Fibroblast of villous mesenchyme (primary cell): ENCODE measurements at regions not wholly inside any gene's neighbourhood (a gene's known extent, or its start where the extent isn't known, plus 50 kb on each side); places are given as distances from the start of the nearest gene placed in this dataset.

Source experiments
- DNase-seq: peaks from one replicate; pipeline ENCODE4 v3.0.0-alpha.2; 2010; ENCODE audit warnings: low read depth
- H3K4me3 ChIP-seq: 2 replicates; pipeline ENCODE4 v1.5.1; 2011; ENCODE audit warnings: low read depth, mild to moderate bottlenecking, low read length
- TF ChIP-seq, protein P1 (sequence below): IDR thresholded peaks from 2 replicates; pipeline ENCODE4 v1.5.1; 2012; ENCODE audit warnings: low read depth, mild to moderate bottlenecking, low read length; ENCODE audit not compliant: insufficient read depth

DNA sequence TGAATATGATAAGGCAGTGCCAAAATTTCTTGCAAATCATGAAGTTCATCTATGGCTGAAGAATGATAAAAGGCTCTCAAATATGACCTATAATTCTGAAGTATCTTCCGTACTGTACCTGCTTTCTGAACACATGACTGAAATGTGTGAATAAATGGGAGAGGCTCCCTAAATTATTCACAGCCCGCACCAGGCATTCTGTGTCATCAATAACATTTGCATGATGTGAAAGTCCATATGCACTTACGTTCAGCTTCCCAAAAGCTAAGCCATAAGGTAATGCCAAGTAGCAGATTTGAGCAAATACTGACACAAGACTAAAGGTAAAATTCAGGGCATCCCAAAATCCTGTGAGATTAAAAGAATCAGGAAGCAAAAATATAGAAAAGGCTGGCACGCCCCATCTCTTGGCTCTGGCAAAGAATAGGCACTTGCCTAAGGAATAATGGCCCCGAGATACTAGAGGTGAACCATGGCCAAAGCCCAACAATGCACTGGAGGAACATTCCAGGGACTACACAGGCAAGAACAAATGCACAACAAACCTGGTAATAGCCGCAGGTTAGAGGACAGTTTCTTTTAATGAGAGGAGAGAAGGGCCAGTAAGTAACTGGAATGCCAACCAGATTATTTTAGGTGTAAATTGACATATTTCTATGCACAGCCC, 280.5 kb downstream of the IPMK start:
- no peak for DNase-seq
- no peak overlapping the region for H3K4me3 ChIP-seq
- TF ChIP-seq, protein P1, sequence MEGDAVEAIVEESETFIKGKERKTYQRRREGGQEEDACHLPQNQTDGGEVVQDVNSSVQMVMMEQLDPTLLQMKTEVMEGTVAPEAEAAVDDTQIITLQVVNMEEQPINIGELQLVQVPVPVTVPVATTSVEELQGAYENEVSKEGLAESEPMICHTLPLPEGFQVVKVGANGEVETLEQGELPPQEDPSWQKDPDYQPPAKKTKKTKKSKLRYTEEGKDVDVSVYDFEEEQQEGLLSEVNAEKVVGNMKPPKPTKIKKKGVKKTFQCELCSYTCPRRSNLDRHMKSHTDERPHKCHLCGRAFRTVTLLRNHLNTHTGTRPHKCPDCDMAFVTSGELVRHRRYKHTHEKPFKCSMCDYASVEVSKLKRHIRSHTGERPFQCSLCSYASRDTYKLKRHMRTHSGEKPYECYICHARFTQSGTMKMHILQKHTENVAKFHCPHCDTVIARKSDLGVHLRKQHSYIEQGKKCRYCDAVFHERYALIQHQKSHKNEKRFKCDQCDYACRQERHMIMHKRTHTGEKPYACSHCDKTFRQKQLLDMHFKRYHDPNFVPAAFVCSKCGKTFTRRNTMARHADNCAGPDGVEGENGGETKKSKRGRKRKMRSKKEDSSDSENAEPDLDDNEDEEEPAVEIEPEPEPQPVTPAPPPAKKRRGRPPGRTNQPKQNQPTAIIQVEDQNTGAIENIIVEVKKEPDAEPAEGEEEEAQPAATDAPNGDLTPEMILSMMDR = no peak

DNA sequence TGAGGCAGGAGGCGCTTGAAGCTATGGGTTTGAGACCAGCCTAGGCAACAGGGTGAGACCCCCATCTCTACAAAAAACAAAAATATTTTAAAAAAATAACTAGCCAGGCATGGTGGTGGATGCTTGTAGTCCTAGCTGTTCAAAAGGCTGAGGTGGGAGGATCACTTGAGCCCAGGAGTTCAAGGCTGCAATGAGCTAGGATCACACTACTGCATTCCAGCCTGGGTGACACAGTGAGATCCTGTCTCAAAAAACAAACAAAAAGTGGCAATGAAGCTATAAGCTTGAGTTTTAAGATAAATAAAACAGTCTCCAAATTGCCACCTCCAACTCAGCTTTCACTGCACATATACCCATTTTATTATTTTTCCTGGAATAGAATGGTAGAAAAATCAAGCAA, 281.3 kb downstream of the IPMK start:
- TF ChIP-seq, protein P1 = no peak
- H3K4me3 ChIP-seq = no peak overlapping the region
- DNase-seq = no peak

DNA sequence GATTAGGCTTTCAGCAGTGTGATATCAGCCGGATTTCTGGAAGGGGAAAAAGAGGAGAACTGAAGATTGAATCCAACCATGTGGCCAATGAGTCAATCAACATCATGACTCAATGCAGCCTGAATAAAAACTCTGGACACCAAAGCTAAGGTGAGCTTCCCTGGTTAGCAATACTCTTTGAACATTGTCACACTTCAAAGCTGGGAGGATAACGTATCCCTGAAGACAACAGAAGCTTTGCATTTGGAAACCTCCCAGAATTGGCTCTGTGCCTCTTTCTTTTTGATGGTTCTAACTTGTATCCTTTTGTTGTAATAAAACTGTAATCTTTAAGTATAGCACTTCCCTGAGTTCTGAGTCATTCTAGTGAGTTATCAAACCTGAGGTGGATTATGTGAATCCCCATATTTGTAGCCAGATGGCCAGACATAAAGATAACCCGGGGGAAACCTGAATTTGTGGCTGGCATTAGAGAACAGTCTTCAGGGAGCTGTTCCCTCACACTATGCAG, 284.4 kb downstream of the IPMK start:
- DNase-seq = peak; percentile 96
- H3K4me3 ChIP-seq = no peak overlapping the region
- TF ChIP-seq, protein P1 = no peak

DNA sequence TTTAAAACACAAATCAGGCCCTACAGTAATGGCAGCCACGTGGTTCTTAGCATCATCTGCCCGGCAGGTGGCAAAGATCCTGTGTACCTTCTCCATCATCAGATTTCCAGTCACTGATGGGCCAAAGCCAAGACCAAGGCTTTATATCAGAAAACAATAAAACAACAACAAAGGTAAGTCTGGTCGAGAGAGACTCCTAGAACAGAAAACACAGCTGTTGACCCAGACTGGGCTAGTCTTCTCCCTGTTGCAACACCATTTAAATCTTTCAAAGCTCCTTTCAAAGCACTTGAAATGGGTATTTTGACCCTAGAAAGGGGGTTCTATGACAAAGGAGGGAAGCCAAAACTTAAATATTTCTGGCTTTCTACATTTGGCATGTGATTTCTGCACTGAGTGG, 285.6 kb downstream of the IPMK start:
- TF ChIP-seq, protein P1 = no peak
- no peak for DNase-seq
- no peak overlapping the region for H3K4me3 ChIP-seq

DNA sequence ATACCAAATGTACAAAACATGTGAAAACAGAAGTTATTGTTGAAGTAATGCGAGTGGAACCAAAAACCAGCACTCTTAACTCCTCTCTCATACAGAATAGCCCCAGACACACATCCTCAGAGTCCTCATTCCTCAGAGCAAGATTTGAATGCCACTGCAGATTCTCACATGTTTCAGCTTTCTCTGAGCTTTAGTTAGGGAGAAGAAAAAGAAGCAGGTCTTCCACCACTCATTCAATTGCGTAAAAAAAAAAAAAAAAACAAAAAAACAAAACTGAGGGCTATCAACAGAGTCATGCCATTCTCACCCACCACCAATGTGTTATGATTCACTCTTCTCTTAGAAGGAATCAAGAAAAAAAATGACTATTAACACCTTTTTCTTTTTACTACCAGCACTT, 287.7 kb downstream of the IPMK start:
- no peak for DNase-seq
- TF ChIP-seq, protein P1 = no peak
- H3K4me3 ChIP-seq = no peak overlapping the region

DNA sequence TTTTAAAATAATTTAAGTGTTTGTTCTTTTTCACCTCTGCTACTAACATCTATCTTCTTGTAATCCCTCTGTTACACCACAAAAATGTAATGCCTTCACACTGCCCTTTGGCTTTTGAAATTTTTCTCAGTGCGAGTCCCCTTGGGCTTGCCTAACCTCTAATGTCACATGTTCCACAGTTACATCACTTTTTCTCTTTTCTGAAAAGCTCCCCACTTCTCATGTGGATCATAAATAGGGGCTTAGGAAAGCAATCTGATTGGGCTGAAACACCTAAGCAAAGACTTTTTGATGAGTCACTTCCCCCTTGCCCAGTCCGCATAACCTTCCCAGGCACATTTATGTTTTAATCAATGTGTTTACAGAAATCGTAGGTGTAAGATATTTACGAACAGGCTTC, 288.2 kb downstream of the IPMK start:
- TF ChIP-seq, protein P1 = no peak
- H3K4me3 ChIP-seq = no peak overlapping the region
- peak; percentile 92 for DNase-seq

DNA sequence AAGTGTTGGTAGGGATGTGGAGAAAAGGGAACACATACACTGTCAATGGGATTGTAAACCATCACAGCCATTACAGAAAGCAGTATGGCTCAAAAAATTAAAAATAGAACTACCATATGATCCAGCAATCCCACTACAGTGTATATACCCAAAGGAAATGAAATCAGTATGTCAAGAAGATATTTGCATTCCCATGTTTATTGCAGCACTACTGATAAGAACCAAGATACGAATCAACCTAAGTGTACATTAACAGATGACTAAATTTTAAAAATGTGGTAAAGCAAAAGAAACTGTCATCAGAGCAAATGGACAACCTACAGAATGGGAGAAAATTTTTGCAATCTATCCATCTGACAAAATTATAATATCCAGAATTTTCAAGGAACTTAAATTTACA, 290.4 kb downstream of the IPMK start:
- TF ChIP-seq, protein P1 = no peak
- H3K4me3 ChIP-seq = no peak overlapping the region
- peak; percentile 55 for DNase-seq
